Sigmoid colon (tissue), 3 donors: ENCODE measurements at regions not wholly inside any gene's neighbourhood (a gene's known extent, or its start where the extent isn't known, plus 50 kb on each side); places are given as distances from the start of the nearest gene placed in this dataset.

Experiments used
- POLR2A ChIP-seq, 2 donors: fragments of 450-650 bp; IDR thresholded peaks; one replicate each; pipeline ENCODE4 v1.6.1; 2016; ENCODE audit warnings: antibody characterized with exemption in 2 of 2, mild to moderate bottlenecking in 2 of 2, moderate library complexity in 2 of 2
- TF ChIP-seq, protein P1 (sequence below), 4 experiments: fragments of 450-650 bp in 3 of 4; fragments of 200-600 bp in 1 of 4; IDR thresholded peaks; one replicate each; pipeline ENCODE4 v1.5.1; 2016 to 2019; ENCODE audit warnings: antibody characterized with exemption in 4 of 4, mild to moderate bottlenecking in 3 of 4, moderate library complexity in 2 of 4

- TF ChIP-seq POLR2A (IDR thresholded peaks at IDR 0.05), result no peak
- TF ChIP-seq, protein P1, sequence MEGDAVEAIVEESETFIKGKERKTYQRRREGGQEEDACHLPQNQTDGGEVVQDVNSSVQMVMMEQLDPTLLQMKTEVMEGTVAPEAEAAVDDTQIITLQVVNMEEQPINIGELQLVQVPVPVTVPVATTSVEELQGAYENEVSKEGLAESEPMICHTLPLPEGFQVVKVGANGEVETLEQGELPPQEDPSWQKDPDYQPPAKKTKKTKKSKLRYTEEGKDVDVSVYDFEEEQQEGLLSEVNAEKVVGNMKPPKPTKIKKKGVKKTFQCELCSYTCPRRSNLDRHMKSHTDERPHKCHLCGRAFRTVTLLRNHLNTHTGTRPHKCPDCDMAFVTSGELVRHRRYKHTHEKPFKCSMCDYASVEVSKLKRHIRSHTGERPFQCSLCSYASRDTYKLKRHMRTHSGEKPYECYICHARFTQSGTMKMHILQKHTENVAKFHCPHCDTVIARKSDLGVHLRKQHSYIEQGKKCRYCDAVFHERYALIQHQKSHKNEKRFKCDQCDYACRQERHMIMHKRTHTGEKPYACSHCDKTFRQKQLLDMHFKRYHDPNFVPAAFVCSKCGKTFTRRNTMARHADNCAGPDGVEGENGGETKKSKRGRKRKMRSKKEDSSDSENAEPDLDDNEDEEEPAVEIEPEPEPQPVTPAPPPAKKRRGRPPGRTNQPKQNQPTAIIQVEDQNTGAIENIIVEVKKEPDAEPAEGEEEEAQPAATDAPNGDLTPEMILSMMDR (IDR thresholded peaks at IDR 0.05), result no peak
These were observed 51.6 kb upstream of the CRY1 start for GRCh38 chr12:107144990-107145389.
